GM23248 (cell line): ENCODE measurements at regions not wholly inside any gene's neighbourhood (a gene's known extent, or its start where the extent isn't known, plus 50 kb on each side); places are given as distances from the start of the nearest gene placed in this dataset.

Source experiments
- DNase-seq: peaks from one replicate; pipeline ENCODE4 v3.0.0-alpha.2; 2015
- H2AFZ ChIP-seq: fragments of 200-600 bp; sonication (generic); 2 replicates; pipeline ENCODE4 v1.6.1; 2016; ENCODE audit warnings: antibody characterized with exemption
- H3F3A ChIP-seq: fragments of 200-600 bp; sonication (generic); 2 replicates; pipeline ENCODE4 v1.6.1; 2016; ENCODE audit warnings: mild to moderate bottlenecking, antibody characterized with exemption, mixed run types; ENCODE audit not compliant: insufficient read depth
- H3K27ac ChIP-seq: fragments of 200-600 bp; sonication (generic); 2 replicates; pipeline ENCODE4 v1.5.1; 2016; ENCODE audit warnings: mild to moderate bottlenecking
- H3K27me3 ChIP-seq: fragments of 200-600 bp; sonication (generic); replicated peaks from 2 replicates; pipeline ENCODE4 v1.6.1; 2016; ENCODE audit warnings: mild to moderate bottlenecking; ENCODE audit not compliant: insufficient read depth
- H3K36me3 ChIP-seq: fragments of 200-600 bp; sonication (generic); 2 replicates; pipeline ENCODE4 v1.6.1; 2016; ENCODE audit warnings: low read depth, mild to moderate bottlenecking
- H3K4me1 ChIP-seq: fragments of 200-600 bp; sonication (generic); 2 replicates; pipeline ENCODE4 v1.6.1; 2016; ENCODE audit warnings: mild to moderate bottlenecking; ENCODE audit not compliant: insufficient read depth
- H3K4me2 ChIP-seq: fragments of 200-600 bp; sonication (generic); one replicate; pipeline ENCODE4 v1.6.1; 2016; ENCODE audit warnings: mild to moderate bottlenecking; ENCODE audit not compliant: unreplicated experiment
- H3K4me3 ChIP-seq: fragments of 200-600 bp; sonication (generic); 2 replicates; pipeline ENCODE4 v1.5.1; 2016; ENCODE audit warnings: mild to moderate bottlenecking
- H3K79me2 ChIP-seq: fragments of 200-600 bp; sonication (generic); 2 replicates; pipeline ENCODE4 v1.6.1; 2016; ENCODE audit warnings: mild to moderate bottlenecking; ENCODE audit not compliant: insufficient read depth
- H3K9ac ChIP-seq: fragments of 200-600 bp; sonication (generic); 2 replicates; pipeline ENCODE4 v1.6.1; 2016; ENCODE audit warnings: mild to moderate bottlenecking
- H3K9me2 ChIP-seq: fragments of 200-600 bp; sonication (generic); 2 replicates; pipeline ENCODE4 v1.6.1; 2016; ENCODE audit warnings: mixed run types, mild to moderate bottlenecking, moderate library complexity; ENCODE audit not compliant: insufficient read depth
- H3K9me3 ChIP-seq: fragments of 200-600 bp; sonication (generic); one replicate; pipeline ENCODE4 v1.6.1; 2017; ENCODE audit warnings: low read depth
- H4K20me1 ChIP-seq: fragments of 200-600 bp; sonication (generic); 2 replicates; pipeline ENCODE4 v1.6.0; 2016; ENCODE audit not compliant: insufficient read depth
- EZH2 ChIP-seq: fragments of 200-600 bp; sonication (generic); IDR thresholded peaks from 2 replicates; pipeline ENCODE4 v1.6.1; 2018; ENCODE audit warnings: antibody characterized with exemption, mild to moderate bottlenecking; ENCODE audit not compliant: insufficient read depth, poor library complexity, severe bottlenecking
- EZH2phosphoT487 ChIP-seq: fragments of 200-600 bp; sonication (generic); IDR thresholded peaks from 2 replicates; pipeline ENCODE4 v1.6.1; 2018; ENCODE audit warnings: antibody characterized with exemption, moderate library complexity, mild to moderate bottlenecking, low read depth; ENCODE audit not compliant: insufficient read depth
- WGBS, 2 experiments: methylation state at CpG; one replicate each; pipeline ENCODE4 v1.1.6; 2015 to 2017; ENCODE audit warnings: low lambda C conversion rate in 2 of 2, low coverage in 1 of 2; ENCODE audit errors: missing lambda C conversion rate in 2 of 2; 5-methylcytosine and 5-hydroxymethylcytosine counted together
- in situ Hi-C: fragments of 300-500 bp; cut with MboI; formaldehyde crosslinking; loops from 2 replicates; pipeline ENCODE4 v1.15.0; 2020

GRCh38 chr2:11017921-11018320, 106.2 kb downstream of the KCNF1 start:
- no peaks in the 10 kb centered on the region for H4K20me1 ChIP-seq
- H3K9me2 ChIP-seq: no peaks in the 10 kb centered on the region
- DNase-seq: no peak
- H3K27ac ChIP-seq: no peak overlapping the region
- H2AFZ ChIP-seq: no peak overlapping the region
- TF ChIP-seq EZH2phosphoT487 (no peak), EZH2 (no peak)
- no peak overlapping the region for H3K9ac ChIP-seq
- no peaks in the 10 kb centered on the region for H3K36me3 ChIP-seq
- no peak overlapping the region for H3K4me3 ChIP-seq
- in situ Hi-C loops: no loop called here
- H3K9me3 ChIP-seq: no peaks in the 10 kb centered on the region
- no peak overlapping the region for H3K4me2 ChIP-seq
- WGBS, 2 experiments: 71 to 74% methylated on average over 8 of the region's 8 CpGs
- no peaks in the 10 kb centered on the region for H3K79me2 ChIP-seq
- H3K4me1 ChIP-seq: no peaks in the 10 kb centered on the region
- H3K27me3 ChIP-seq: peaks cover 65% of the 10 kb centered on the region
- no peaks in the 10 kb centered on the region for H3F3A ChIP-seq

DNA sequence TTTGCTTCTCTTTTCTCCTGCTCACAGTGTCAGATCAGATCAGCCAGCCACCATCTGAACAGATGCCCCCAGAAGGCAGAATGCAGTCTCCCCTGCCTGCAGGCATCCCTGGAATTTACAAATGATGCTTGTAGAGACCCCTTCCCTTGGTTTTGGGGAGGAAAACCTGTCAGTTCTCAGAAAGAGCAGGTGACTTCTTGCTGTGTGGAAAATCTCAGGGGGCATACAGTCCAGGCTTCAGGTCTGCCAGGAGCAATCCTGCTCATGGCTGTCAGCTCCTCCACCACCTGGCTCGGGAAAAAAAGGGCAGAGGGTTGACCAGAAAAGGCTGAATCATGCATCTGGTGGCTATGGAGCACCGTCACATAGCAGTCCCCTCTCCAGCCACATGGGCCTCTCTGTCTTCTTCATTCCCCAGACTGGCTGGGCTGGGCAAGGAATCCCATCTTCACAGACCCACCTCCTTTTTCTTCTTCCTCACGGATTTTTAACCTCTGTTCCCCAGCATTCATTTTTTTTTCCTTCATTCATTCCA, 107.0 kb downstream of the KCNF1 start:
- H3K79me2 ChIP-seq: no peaks in the 10 kb centered on the region
- H3K27me3 ChIP-seq: peaks cover 60% of the 10 kb centered on the region
- H3K9me2 ChIP-seq: no peaks in the 10 kb centered on the region
- no peaks in the 10 kb centered on the region for H3K9me3 ChIP-seq
- in situ Hi-C loops: no loop called here
- 5 to 8% methylated on average over 3 of the region's 3 CpGs for WGBS, 2 experiments
- no peaks in the 10 kb centered on the region for H3K36me3 ChIP-seq
- H3K9ac ChIP-seq: no peak overlapping the region
- H3F3A ChIP-seq: no peaks in the 10 kb centered on the region
- H4K20me1 ChIP-seq: no peaks in the 10 kb centered on the region
- DNase-seq: no peak
- no peak overlapping the region for H3K27ac ChIP-seq
- H2AFZ ChIP-seq: no peak overlapping the region
- no peaks in the 10 kb centered on the region for H3K4me1 ChIP-seq
- H3K4me3 ChIP-seq: no peak overlapping the region
- H3K4me2 ChIP-seq: no peak overlapping the region
- TF ChIP-seq EZH2phosphoT487 (no peak), EZH2 (no peak)

- Histone ChIP-seq H3K4me3 (no peak overlapping the region), H3K27ac (no peak overlapping the region), H3K4me1 (no peaks in the 10 kb centered on the region), H3K9me3 (no peaks in the 10 kb centered on the region), H3K9ac (no peak overlapping the region), H3K4me2 (no peak overlapping the region), H3K9me2 (no peaks in the 10 kb centered on the region), H3K79me2 (no peaks in the 10 kb centered on the region), H2AFZ (no peak overlapping the region), H3K36me3 (no peaks in the 10 kb centered on the region), H3K27me3 (peaks cover 54% of the 10 kb centered on the region), H4K20me1 (no peaks in the 10 kb centered on the region), H3F3A (no peaks in the 10 kb centered on the region)
- DNase-seq: no peak
- in situ Hi-C loops: no loop called here
- no peak for TF ChIP-seq EZH2phosphoT487
- TF ChIP-seq EZH2: no peak
- 7 to 21% methylated on average over 2 of the region's 2 CpGs for WGBS, 2 experiments
Measured at GRCh38 chr2:11019614-11020013, 107.9 kb downstream of the KCNF1 start.

- Histone ChIP-seq H3F3A (no peaks in the 10 kb centered on the region), H3K27me3 (peaks cover 33% of the 10 kb centered on the region), H3K9me3 (no peaks in the 10 kb centered on the region), H4K20me1 (no peaks in the 10 kb centered on the region), H3K27ac (no peak overlapping the region), H3K36me3 (no peaks in the 10 kb centered on the region), H3K4me3 (no peak overlapping the region), H3K4me2 (no peak overlapping the region), H3K9me2 (no peaks in the 10 kb centered on the region), H3K79me2 (no peaks in the 10 kb centered on the region), H2AFZ (no peak overlapping the region), H3K9ac (no peak overlapping the region), H3K4me1 (no peaks in the 10 kb centered on the region)
- 74 to 76% methylated on average over 6 of the region's 6 CpGs for WGBS, 2 experiments
- in situ Hi-C loops: no loop called here
- DNase-seq: no peak
- TF ChIP-seq EZH2phosphoT487 (no peak), EZH2 (no peak)
Measured at GRCh38 chr2:11022064-11022463, 110.3 kb downstream of the KCNF1 start.
